ENCODE measurements at regions not wholly inside any gene's neighbourhood (a gene's known extent, or its start where the extent isn't known, plus 50 kb on each side); places are given as distances from the start of the nearest gene placed in this dataset.

- no peak for DNase-seq
These were observed 163.4 kb upstream of the MAP1B start for GRCh38 chr5:71943874-71944273.

GRCh38 chr5:71945436-71945835, 161.8 kb upstream of the MAP1B start:
- no peak for DNase-seq

- DNase-seq, result no peak
These were observed 160.8 kb upstream of the MAP1B start for GRCh38 chr5:71946343-71947030.

- DNase-seq, result no peak
These were observed 159.1 kb upstream of the MAP1B start for GRCh38 chr5:71948206-71948605.

- DNase-seq, result no peak
These were observed 157.5 kb upstream of the MAP1B start for GRCh38 chr5:71949772-71950171.

GRCh38 chr5:71953866-71954265, 153.4 kb upstream of the MAP1B start:
- DNase-seq, result no peak

- no peak for DNase-seq
These were observed 152.9 kb upstream of the MAP1B start for GRCh38 chr5:71954329-71954728.

GRCh38 chr5:71955723-71956122, 151.6 kb upstream of the MAP1B start:
- no peak for DNase-seq

GRCh38 chr5:71957292-71957898, 149.9 kb upstream of the MAP1B start:
- DNase-seq, result no peak

- no peak for DNase-seq
These were observed 147.1 kb upstream of the MAP1B start for GRCh38 chr5:71960195-71960594.

GRCh38 chr5:71961786-71962185, 145.5 kb upstream of the MAP1B start:
- DNase-seq, result no peak

- DNase-seq, result peak in 2 of 58 donors; percentile 4 to 11
These were observed 137.8 kb upstream of the MAP1B start for GRCh38 chr5:71969460-71969859.

GRCh38 chr5:71971862-71972261, 135.4 kb upstream of the MAP1B start:
- no peak for DNase-seq

GRCh38 chr5:71972777-71973473, 134.3 kb upstream of the MAP1B start:
- no peak for DNase-seq

- no peak for DNase-seq
These were observed 133.7 kb upstream of the MAP1B start for GRCh38 chr5:71973563-71973962.

GRCh38 chr5:71974165-71974564, 133.1 kb upstream of the MAP1B start:
- no peak for DNase-seq

- DNase-seq, result no peak
These were observed 132.7 kb upstream of the MAP1B start for GRCh38 chr5:71974622-71975021.

GRCh38 chr5:71976449-71976848, 130.8 kb upstream of the MAP1B start:
- DNase-seq, result no peak

- DNase-seq, result no peak
These were observed 130.0 kb upstream of the MAP1B start for GRCh38 chr5:71977311-71977710.

GRCh38 chr5:71978216-71978615, 129.1 kb upstream of the MAP1B start:
- no peak for DNase-seq

- no peak for DNase-seq
These were observed 124.4 kb upstream of the MAP1B start for GRCh38 chr5:71982717-71983395.

GRCh38 chr5:71986101-71986500, 121.2 kb upstream of the MAP1B start:
- no peak for DNase-seq
